ENCODE measurements at regions not wholly inside any gene's neighbourhood (a gene's known extent, or its start where the extent isn't known, plus 50 kb on each side); places are given as distances from the start of the nearest gene placed in this dataset.

DNA sequence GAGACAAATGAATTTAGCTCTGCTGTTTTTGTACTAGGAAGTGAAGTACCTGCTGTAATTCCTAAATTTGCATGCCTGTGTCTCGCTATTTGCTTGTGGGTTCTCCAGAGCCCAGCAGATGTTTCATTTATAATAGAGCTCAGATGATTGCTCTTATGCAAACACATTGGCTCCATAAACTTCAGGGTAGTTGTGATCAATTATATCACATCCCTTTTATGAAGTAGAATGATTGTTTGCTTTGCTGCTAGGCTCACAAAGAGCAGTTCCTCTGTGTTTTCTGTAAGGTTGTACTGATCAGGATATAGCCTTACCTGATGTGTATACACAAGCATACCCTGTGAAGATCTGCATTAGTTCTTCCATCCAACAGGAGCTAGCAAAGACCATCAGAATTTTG, 64.1 kb downstream of the C11orf87 start:
- Mint-ChIP-seq H3K4me1 (no peaks in the 10 kb centered on the region; the same call in 1 of the 3 replicates), H3K27ac (no peak overlapping the region), H3K27me3 (ENCODE audit: insufficient read depth, low read depth, poor library complexity) (peaks cover 2% of the 10 kb centered on the region), H3K36me3 (ENCODE audit: low read depth) (no peaks in the 10 kb centered on the region), H3K4me3 (no peak overlapping the region), H3K9me3 (no peaks in the 10 kb centered on the region)
- Histone ChIP-seq H3K36me3 (ENCODE audit: insufficient read depth) (no peaks in the 10 kb centered on the region), H4K20me1 (replicated peaks; ENCODE audit: insufficient read depth) (no peaks in the 10 kb centered on the region), H3K27ac (ENCODE audit: low read depth) (no peak overlapping the region), H3K4me1 (ENCODE audit: insufficient read depth) (no peaks in the 10 kb centered on the region), H3K9me2 (ENCODE audit: insufficient read depth) (no peaks in the 10 kb centered on the region), H2AFZ (0 out of 2 replicates have a peak overlapping the region, but pooled peaks have one; percentile 12), H3F3A (replicated peaks; ENCODE audit: low read depth) (no peaks in the 10 kb centered on the region), H3K27me3 (ENCODE audit: insufficient read depth) (no peaks in the 10 kb centered on the region), H3K4me2 (no peak overlapping the region), H3K4me3 (no peak overlapping the region), H3K79me2 (replicated peaks; ENCODE audit: insufficient read depth) (no peaks in the 10 kb centered on the region)
- no peak for TF ChIP-seq NANOG (IDR thresholded peaks at IDR 0.05; ENCODE audit: borderline replicate concordance)
- TF ChIP-seq STAT1 (IDR thresholded peaks at IDR 0.05; ENCODE audit: unreplicated experiment) = no peak
- TF ChIP-seq ZNF331 (CRISPR knock-in tag; IDR thresholded peaks at IDR 0.05; ENCODE audit: low read depth) = no peak
- TF ChIP-seq EZH2phosphoT487 (IDR thresholded peaks at IDR 0.05; ENCODE audit: unreplicated experiment) = no peak
- TF ChIP-seq, protein P1, sequence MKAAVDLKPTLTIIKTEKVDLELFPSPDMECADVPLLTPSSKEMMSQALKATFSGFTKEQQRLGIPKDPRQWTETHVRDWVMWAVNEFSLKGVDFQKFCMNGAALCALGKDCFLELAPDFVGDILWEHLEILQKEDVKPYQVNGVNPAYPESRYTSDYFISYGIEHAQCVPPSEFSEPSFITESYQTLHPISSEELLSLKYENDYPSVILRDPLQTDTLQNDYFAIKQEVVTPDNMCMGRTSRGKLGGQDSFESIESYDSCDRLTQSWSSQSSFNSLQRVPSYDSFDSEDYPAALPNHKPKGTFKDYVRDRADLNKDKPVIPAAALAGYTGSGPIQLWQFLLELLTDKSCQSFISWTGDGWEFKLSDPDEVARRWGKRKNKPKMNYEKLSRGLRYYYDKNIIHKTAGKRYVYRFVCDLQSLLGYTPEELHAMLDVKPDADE (IDR thresholded peaks at IDR 0.05) = no peak
- TF ChIP-seq EZH2 (IDR thresholded peaks at IDR 0.05; ENCODE audit: low read depth, unreplicated experiment) = no peak
- TF ChIP-seq JUNB (IDR thresholded peaks at IDR 0.05; ENCODE audit: unreplicated experiment) = no peak
- TF ChIP-seq, protein P2, sequence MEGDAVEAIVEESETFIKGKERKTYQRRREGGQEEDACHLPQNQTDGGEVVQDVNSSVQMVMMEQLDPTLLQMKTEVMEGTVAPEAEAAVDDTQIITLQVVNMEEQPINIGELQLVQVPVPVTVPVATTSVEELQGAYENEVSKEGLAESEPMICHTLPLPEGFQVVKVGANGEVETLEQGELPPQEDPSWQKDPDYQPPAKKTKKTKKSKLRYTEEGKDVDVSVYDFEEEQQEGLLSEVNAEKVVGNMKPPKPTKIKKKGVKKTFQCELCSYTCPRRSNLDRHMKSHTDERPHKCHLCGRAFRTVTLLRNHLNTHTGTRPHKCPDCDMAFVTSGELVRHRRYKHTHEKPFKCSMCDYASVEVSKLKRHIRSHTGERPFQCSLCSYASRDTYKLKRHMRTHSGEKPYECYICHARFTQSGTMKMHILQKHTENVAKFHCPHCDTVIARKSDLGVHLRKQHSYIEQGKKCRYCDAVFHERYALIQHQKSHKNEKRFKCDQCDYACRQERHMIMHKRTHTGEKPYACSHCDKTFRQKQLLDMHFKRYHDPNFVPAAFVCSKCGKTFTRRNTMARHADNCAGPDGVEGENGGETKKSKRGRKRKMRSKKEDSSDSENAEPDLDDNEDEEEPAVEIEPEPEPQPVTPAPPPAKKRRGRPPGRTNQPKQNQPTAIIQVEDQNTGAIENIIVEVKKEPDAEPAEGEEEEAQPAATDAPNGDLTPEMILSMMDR (conservative IDR thresholded peaks at IDR 0.05; ENCODE audit: low read depth in 2 of 2) = no peak
- TF ChIP-seq CREB1 (CRISPR knock-in tag; IDR thresholded peaks at IDR 0.05; ENCODE audit: low read depth) = no peak
- no peak for TF ChIP-seq ZNF114 (CRISPR knock-in tag; IDR thresholded peaks at IDR 0.05)
- TF ChIP-seq, protein P3, sequence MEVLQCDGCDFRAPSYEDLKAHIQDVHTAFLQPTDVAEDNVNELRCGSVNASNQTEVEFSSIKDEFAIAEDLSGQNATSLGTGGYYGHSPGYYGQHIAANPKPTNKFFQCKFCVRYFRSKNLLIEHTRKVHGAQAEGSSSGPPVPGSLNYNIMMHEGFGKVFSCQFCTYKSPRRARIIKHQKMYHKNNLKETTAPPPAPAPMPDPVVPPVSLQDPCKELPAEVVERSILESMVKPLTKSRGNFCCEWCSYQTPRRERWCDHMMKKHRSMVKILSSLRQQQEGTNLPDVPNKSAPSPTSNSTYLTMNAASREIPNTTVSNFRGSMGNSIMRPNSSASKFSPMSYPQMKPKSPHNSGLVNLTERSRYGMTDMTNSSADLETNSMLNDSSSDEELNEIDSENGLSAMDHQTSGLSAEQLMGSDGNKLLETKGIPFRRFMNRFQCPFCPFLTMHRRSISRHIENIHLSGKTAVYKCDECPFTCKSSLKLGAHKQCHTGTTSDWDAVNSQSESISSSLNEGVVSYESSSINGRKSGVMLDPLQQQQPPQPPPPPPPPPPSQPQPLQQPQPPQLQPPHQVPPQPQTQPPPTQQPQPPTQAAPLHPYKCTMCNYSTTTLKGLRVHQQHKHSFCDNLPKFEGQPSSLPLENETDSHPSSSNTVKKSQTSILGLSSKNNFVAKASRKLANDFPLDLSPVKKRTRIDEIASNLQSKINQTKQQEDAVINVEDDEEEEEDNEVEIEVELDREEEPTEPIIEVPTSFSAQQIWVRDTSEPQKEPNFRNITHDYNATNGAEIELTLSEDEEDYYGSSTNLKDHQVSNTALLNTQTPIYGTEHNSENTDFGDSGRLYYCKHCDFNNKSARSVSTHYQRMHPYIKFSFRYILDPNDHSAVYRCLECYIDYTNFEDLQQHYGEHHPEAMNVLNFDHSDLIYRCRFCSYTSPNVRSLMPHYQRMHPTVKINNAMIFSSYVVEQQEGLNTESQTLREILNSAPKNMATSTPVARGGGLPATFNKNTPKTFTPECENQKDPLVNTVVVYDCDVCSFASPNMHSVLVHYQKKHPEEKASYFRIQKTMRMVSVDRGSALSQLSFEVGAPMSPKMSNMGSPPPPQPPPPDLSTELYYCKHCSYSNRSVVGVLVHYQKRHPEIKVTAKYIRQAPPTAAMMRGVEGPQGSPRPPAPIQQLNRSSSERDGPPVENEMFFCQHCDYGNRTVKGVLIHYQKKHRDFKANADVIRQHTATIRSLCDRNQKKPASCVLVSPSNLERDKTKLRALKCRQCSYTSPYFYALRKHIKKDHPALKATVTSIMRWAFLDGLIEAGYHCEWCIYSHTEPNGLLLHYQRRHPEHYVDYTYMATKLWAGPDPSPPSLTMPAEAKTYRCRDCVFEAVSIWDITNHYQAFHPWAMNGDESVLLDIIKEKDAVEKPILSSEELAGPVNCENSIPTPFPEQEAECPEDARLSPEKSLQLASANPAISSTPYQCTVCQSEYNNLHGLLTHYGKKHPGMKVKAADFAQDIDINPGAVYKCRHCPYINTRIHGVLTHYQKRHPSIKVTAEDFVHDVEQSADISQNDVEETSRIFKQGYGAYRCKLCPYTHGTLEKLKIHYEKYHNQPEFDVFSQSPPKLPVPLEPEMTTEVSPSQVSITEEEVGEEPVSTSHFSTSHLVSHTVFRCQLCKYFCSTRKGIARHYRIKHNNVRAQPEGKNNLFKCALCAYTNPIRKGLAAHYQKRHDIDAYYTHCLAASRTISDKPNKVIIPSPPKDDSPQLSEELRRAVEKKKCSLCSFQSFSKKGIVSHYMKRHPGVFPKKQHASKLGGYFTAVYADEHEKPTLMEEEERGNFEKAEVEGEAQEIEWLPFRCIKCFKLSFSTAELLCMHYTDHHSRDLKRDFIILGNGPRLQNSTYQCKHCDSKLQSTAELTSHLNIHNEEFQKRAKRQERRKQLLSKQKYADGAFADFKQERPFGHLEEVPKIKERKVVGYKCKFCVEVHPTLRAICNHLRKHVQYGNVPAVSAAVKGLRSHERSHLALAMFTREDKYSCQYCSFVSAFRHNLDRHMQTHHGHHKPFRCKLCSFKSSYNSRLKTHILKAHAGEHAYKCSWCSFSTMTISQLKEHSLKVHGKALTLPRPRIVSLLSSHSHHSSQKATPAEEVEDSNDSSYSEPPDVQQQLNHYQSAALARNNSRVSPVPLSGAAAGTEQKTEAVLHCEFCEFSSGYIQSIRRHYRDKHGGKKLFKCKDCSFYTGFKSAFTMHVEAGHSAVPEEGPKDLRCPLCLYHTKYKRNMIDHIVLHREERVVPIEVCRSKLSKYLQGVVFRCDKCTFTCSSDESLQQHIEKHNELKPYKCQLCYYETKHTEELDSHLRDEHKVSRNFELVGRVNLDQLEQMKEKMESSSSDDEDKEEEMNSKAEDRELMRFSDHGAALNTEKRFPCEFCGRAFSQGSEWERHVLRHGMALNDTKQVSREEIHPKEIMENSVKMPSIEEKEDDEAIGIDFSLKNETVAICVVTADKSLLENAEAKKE (CRISPR knock-in tag; IDR thresholded peaks at IDR 0.05) = no peak
- no peak for TF ChIP-seq POLR2AphosphoS5 (IDR thresholded peaks at IDR 0.05; ENCODE audit: low read depth)
- TF ChIP-seq, protein P4, sequence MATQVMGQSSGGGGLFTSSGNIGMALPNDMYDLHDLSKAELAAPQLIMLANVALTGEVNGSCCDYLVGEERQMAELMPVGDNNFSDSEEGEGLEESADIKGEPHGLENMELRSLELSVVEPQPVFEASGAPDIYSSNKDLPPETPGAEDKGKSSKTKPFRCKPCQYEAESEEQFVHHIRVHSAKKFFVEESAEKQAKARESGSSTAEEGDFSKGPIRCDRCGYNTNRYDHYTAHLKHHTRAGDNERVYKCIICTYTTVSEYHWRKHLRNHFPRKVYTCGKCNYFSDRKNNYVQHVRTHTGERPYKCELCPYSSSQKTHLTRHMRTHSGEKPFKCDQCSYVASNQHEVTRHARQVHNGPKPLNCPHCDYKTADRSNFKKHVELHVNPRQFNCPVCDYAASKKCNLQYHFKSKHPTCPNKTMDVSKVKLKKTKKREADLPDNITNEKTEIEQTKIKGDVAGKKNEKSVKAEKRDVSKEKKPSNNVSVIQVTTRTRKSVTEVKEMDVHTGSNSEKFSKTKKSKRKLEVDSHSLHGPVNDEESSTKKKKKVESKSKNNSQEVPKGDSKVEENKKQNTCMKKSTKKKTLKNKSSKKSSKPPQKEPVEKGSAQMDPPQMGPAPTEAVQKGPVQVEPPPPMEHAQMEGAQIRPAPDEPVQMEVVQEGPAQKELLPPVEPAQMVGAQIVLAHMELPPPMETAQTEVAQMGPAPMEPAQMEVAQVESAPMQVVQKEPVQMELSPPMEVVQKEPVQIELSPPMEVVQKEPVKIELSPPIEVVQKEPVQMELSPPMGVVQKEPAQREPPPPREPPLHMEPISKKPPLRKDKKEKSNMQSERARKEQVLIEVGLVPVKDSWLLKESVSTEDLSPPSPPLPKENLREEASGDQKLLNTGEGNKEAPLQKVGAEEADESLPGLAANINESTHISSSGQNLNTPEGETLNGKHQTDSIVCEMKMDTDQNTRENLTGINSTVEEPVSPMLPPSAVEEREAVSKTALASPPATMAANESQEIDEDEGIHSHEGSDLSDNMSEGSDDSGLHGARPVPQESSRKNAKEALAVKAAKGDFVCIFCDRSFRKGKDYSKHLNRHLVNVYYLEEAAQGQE (IDR thresholded peaks at IDR 0.05; ENCODE audit: unreplicated experiment) = no peak
- DNase-seq (ENCODE audit: low spot score) = no peak
- ATAC-seq = no peak
